H1 (cell line): ENCODE measurements at regions not wholly inside any gene's neighbourhood (a gene's known extent, or its start where the extent isn't known, plus 50 kb on each side); places are given as distances from the start of the nearest gene placed in this dataset.

ENCODE experiments used
- ASH2L ChIP-seq: fragments of 200-600, 300-600 bp; sonication (generic); IDR thresholded peaks from one replicate; pipeline ENCODE4 v1.7.1; 2017; ENCODE audit warnings: low read length
- CEBPB ChIP-seq: IDR thresholded peaks from 2 replicates; pipeline ENCODE4 v1.6.1; 2012; ENCODE audit warnings: low read depth, low read length
- CHD1 ChIP-seq: IDR thresholded peaks from 2 replicates; pipeline ENCODE4 v1.6.1; 2012; ENCODE audit warnings: low read depth, low read length, improper control_type of control experiment
- TBP ChIP-seq: IDR thresholded peaks from 2 replicates; pipeline ENCODE4 v1.6.1; 2011; ENCODE audit warnings: low read depth, low read length, improper control_type of control experiment

DNA sequence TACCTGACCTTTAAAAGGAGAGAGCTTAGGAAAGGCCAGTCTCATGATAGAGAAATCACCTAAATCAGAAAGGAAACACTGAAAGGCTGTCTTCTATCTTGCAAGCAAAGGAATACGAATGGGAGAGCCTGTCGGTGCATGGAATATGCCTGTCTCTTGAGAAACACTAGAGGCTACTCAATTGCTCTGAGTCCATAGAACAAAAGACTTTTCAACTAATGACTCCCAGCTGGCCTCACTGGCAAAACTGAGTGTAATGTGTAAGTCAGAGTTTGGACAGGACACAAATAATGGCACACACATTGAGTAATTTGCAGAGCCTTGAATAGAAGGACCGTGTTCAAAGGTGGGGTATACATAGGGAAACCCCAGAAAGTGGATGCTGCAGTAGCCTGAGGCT, 171.0 kb upstream of the ARHGAP20 start (continued):
- TF ChIP-seq CEBPB (no peak), TBP (no peak), ASH2L (no peak), CHD1 (no peak)
